HuH-7.5 (cell line): ENCODE measurements at regions not wholly inside any gene's neighbourhood (a gene's known extent, or its start where the extent isn't known, plus 50 kb on each side); places are given as distances from the start of the nearest gene placed in this dataset.

Experiments used
- DNase-seq: peaks from one replicate; pipeline ENCODE4 v3.0.0; 2011; ENCODE audit warnings: low spot score

DNA sequence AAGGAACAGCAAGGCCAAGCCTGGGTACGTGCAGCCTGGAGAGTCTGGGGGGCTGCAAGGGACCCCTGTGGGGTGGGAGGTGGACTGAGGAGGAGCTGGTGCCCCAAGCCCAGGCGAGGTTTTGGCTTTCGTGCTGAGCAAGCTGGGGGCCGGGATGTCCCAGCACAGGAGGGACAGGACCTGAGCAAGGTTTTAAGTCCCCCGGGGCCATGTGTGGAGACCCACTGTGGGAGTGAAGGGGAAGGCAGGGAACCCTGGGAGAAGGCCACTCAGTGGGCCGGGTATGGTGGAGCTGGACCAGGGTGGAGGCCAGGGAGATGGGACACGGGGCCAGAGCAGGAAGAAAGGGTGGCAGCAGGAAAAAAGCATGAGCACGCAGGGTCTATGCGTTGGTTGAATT, 419.2 kb upstream of the SULF2 start:
- no peak for DNase-seq

DNA sequence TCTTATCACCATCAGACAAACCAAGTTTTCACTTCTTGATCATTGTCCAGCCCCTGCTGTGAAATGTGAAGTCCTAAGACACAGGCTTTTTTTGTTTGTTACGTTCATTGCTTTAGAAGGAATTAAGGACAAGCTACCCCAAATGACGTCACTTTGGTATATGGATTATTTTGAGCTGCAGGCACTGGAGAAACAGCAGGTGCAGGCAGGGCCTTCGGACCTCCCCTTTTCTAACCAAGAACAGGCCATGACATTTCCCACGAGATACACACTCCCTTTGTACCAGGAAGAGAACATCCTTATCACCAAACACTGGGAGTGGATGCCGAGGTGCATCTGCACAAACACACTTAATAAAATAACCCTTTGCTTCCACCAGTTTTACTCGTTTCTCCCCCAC, 418.0 kb upstream of the SULF2 start:
- no peak for DNase-seq

DNA sequence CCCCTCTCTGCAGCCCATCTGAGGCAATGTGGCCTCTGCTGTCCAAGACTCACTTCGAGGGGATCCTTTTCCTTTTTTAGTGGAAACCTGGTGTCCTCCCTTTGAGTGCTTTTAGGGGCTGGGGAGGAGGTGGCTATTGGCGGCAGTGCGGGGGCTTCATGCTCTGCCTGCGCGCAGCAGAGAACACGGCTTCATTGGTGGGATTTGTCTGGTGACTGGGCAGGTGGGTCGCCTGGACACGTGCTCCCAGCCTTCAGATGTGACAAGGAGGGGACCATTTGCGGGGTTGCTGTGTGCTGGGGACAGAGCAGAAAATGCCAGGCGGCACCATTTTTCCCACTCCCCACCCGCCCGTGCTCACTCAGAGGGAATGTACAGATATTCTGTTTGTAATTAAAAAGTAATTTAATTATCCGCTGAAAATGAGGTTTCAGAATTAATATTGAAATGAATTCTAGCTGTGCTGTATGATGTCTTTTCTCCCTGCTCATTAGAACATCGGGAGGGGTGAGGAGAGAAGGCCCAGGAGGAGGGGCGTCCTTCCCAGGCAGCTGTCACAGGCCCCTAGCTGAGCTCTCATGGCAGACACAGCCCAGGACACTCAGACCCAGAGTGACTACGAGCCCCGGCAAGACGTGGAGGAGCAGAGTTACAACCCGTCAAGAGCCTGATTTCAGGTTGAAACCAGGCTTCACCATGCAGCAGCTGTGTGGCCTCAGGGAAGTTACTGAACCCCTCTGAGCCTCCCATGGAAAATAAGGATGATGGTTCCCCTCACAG, 417.2 kb upstream of the SULF2 start:
- DNase-seq: no peak

DNA sequence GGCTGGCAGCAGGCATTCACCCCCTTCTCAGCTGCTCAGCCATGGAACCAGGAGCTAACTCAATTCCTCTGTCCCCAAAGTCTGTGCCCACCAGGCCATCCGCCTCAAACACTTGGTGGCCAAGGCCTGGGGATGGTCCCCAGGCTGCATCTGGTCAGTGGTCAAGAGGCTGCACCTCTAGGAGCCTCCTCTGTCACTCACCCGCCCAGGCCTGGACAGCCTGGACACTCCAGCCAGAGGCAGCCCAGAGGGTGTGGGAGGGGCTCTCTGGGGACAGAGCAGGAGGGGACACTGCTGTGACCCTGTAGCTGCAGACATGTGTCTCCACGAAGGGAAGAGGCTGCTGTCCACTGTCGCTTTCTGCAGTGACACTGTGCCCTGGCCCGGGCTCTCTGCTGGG, 416.6 kb upstream of the SULF2 start:
- DNase-seq: no peak

DNA sequence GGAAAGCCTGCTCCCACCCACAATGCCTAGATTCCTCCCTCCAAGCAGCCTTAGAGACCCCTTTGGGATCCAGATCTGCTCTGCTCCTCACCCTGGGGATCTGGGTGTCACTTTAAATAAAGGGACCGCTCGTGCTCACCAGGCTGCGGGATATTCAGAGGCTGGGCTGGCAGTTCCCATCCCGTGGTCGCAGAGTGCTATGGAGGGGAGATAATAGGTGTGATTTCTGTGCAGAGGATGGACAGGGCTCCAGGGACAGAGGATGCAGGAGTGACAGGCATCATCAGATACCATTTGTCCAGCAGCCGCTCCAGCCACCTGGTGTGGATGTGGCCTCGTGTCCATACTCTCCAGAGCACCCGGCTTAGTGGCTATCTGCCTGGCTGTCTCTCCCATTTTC, 415.9 kb upstream of the SULF2 start:
- no peak for DNase-seq

DNA sequence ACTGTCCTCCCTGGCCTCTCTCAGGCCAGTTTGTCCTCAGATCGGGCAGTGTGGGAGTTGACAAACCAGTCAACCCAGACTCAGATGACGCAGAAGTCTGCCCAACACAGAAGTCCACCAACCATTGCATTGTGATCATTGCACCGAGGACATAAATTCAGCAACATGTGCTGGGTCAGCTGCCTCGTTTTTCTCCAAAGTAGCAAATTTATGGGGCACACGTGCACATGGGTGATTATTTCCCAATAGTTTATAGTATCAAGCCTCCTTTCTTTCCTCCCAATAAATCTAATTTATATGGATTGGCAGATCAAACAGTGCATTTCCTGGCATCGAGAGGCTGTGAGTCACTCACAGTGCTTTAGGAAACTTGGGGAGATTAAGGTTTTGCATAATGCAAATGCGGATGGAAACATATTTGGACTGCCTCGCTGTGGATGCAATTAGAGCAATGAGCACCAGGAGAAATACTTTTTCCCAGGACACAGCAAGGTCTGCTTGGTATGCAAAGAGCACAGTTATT, 413.7 kb upstream of the SULF2 start:
- no peak for DNase-seq

DNA sequence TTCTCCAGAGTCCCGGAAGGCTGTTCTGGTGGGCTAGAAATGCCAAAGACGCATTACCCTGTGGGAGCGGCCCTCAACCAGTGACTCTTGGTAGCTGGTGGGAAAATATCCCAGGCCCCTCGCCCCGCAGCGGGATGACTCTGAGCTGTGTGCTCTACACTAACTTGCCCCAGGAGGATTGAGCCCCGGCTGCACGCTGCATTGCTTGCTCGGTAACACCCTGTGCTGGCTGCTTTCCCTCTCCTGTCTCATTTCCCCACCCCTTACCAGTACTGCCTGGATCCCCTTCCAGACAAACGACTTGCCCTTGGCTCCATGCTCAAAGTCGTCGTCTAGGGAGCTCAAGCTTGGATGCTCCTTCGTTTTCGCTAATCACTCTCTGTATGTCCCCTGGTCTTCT, 411.8 kb upstream of the SULF2 start:
- no peak for DNase-seq

DNA sequence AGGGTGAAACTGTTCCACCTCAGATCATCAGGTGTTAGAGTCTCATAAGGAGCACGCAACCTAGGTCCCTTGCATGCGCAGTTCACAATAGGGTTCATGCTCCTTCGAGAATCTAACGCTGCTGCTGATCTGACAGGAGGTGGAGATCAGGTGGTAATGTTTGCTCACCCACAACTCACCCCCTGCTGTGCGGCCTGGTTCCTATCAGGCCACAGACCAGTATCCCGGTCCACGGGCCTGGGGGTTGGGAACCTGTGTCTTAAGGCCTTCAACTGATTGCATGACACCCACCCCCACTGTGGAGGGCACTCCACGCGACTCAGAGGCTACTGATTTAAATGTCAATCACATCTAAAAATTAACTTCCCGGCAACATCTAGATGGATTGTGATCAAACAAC, 411.2 kb upstream of the SULF2 start:
- DNase-seq: no peak

DNA sequence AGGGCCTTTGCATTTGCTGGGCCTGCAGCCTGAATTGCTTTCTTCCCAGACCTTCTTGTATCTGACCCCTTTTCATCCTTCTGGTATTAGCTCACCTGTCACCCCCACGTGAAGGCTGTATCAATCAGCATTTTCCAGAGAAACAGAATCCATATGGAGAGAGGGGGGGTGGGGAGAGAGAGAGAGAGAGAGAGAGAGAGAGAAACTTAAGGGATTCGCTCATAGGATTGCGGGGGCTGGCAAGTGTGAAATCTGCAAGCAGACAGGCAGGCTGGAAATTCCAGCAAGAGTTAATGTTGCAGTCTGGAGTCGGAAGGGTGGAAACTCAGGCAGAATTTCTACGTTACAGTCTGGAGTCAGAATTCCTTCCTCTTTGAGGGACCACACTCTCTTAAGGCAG, 410.7 kb upstream of the SULF2 start:
- no peak for DNase-seq

DNA sequence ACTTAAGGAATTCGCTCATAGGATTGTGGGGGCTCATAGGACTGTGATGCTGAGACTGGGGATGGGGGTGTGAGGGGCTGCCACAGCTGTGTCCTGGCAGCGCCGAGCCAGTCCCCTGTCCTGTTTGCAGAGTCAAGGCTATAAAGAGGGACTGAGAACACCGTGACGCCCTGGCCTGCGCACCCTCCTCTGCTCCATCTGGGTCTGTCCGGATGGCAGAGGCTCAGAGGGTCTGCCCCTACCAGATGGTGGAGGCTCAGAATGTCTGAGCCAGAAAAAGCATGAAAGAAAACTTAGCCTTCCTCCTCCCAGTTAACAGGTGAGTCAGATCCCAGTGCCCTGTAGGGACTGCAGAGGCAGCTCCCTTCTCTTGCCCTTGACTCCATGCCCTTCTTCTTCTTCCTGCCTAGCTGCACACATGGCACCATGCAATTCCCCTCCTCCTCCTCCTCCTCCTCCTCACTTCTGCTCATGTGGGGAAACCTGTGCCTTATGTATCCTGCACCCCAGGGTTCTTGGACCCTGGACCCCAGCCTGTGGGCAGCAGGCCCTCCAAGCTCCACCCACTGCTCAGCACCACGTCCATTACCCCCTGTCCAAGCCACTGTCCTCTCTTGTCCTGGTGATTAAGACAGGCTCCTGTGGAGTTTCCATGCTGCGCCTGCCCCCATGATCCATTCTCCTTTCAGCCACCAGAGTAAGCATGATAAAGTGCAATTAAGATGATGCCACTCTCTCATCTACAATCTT, 410.0 kb upstream of the SULF2 start:
- DNase-seq: no peak

DNA sequence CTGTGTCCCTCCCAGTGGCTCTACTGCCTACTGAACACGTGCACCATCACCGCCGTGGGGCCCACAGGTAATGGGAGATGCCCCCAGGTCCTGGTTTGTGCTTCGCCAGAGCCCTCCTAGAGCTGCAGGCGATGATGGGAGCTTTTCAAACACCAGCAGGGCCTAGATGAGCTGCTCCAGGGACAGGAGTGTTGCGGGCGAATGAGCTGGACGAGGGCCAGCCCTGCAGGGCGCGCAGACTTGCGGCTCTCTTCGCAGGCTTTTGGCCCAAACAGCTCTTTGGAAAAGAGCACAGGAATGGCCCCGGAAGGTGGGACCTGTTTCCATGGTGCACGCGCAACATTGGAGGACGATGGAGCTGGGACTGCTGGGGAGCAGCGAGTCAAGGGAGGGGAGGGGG, 409.3 kb upstream of the SULF2 start:
- no peak for DNase-seq

DNA sequence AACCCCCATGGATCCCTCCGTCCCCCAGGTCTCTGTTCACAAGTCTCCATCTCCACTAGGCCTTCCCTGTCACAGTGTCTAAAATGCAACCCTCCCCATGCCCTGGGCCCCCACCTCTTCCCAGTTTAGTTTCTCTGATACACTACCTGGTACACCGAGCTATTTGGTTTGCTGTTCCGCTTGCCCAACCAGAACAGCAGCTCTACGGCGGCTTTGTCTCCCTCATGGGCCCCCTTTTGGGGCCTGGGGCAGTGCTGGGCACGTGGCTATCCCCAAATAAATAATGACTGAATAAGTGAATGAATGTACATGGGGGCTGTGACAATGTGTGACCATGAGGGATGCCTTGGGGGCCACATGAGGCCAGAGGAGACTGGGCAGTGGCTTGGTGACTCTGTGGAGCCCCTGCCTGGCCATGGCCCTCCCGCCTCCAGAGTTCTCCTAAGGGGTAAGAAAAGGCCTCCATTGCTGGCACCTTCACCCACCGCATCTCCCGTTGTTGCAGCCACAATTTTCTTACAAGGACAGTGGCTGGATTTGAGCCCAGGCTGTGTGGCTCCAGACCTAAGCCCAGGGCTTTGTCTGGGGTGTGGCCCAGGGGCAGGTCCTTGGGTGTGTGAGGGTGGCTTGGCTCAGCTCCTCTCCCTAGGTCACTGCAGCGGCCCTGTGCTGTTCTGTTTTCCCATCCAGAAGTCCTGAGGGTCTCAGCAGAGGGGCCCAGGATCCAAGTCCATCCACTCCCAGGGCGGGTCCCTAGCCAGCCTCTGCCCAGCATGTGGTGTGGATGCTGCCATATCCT, 408.5 kb upstream of the SULF2 start:
- no peak for DNase-seq

DNA sequence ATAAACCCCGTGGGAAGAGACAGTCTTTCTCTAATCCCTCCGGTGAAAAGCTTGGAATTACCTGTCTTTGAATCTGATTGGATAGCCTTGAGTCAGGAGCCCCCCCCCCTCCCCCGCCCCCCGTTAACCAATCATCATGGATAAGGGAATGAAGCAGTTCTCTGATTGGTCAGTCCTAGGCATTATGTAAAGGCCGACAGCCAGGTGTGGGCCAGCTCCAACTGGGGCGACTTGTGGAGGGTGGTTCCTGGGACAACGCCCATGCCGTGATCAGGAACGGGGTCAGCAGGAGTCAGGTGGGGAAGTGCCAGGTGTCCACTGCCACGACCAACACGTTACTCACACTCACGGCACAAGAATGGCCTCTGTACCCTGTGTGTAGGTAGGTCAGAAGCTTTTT, 406.8 kb upstream of the SULF2 start:
- no peak for DNase-seq

DNA sequence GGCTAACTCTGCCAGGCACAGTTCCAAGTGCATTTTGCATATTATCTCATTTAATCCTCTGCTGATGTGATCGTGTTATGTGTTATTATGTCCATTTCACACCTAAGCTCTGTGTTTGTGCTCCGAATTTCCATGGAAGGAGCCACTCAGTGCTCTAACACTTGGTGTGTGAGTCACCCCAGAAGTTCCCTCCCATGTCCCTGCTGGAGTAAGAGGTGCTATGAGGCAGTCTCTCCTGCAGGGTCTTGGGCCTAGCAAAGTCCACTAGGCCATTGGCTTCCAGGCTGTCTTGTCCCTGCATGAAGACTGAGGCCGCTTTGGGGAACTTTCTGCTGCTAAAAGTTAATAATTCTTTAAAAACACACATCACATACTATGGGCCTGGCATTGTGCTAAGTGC, 405.9 kb upstream of the SULF2 start:
- no peak for DNase-seq

DNA sequence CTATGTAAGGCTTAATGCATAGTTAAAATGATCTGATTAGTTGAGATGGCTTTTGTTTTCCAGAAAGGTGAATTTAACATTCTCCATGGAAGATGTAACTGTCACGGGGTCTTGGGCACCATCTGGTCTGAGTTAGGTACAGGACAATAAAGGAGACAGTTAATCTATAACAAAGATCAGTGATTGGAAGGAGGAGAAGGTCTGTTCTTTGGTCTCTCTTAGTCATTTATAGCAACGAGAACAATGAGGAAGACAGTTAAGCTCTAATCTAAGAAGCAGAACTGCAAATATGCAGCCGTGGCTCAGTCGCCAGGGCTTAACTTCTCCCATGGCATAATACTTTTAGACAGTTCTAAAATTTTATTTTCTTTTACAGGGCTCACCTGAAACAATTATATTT, 405.5 kb upstream of the SULF2 start:
- DNase-seq: no peak

DNA sequence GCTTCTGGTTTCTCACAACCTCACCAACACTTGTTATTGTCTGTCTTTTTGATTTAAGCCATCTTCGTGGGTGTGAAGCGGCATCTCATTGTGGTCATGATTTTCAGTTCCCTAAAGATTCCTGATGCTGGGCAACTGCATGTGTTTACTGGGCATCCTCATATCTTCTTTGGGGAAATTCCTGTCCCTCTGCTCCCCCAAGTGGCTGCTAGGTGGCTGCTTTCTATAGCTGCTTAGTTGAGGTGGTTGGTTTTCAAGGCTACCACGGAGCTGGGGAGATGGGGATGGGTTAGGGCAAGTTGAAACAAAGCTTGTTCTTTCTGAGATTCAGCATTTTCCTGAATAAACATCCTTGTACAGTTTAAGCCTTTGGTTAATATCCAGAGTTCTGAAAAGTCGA, 403.9 kb upstream of the SULF2 start:
- DNase-seq: peak; percentile 83

DNA sequence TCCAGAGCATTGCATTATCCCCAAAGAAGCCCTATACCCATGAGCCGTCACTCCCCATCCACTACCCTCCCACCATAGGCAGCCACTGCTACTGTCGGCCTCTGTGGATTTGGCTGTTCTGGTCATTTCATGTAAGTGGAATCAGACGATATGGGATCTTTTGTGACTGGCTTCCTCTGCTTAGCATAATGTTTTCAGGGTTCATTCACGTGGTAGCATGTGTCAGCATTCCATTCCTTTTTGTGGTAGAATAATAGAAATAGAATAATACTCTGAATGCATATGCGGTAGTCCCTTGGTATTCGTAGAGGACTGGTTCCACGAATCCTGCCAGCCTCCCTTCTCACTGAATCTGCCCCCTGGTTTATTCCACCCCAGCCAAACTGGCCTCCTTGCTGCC, 402.6 kb upstream of the SULF2 start:
- DNase-seq: no peak

DNA sequence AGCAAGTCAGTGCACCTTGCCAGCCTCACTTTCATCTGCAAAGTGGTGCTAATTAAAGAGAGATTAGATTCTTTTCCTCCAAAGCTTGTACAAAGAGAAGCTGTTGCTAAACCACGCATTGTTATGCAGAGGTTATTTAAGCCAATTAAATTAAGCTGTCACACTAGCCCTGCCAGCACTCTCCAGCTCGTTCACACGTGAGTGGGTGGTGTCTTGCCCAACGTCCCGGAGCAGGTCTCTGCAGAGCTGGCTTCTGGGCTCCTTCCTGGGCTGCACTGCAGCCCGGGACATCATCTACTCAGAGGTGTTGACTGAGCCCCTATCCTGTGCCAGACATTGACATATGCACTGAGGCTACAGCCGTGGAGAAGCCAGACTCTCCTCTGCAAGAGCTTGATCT, 401.6 kb upstream of the SULF2 start:
- no peak for DNase-seq

DNA sequence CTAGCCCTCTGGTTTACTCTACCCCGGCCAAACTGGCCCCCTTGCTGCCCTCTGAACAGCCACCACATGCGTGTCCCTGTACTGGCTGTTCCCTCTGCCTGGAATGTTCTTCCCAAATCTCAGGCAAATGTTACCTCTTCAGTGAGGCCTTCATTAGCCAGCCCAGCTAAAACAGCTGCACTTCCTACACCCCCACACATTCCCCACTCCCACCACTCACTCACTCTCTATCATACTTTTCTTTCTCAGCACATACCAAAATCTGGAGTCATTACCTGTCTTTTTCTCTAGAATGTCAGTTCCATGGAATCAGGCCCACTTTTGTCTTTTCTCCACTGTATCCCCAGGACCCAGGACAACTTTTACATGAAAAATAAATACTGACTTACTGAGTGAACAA, 401.2 kb upstream of the SULF2 start:
- DNase-seq: no peak

DNA sequence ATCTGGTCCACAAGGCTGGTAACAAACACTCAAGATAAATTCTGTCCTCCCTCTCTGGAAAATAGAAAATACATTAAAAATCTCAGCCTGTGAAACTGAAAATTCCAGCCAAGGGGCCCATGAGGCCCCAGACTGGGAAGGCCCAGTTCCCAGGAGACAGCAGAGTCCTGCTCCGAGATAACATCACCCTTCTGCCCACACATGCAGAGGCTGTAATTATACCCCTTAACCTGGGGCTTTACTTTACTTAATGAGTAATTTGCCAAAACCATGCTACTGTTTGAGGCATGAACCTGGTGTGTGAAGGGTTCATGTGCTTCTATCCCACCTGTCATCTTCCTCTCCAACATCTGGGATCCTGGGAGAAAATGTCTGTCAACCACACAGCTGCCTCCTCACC, 398.9 kb upstream of the SULF2 start:
- DNase-seq: no peak

DNA sequence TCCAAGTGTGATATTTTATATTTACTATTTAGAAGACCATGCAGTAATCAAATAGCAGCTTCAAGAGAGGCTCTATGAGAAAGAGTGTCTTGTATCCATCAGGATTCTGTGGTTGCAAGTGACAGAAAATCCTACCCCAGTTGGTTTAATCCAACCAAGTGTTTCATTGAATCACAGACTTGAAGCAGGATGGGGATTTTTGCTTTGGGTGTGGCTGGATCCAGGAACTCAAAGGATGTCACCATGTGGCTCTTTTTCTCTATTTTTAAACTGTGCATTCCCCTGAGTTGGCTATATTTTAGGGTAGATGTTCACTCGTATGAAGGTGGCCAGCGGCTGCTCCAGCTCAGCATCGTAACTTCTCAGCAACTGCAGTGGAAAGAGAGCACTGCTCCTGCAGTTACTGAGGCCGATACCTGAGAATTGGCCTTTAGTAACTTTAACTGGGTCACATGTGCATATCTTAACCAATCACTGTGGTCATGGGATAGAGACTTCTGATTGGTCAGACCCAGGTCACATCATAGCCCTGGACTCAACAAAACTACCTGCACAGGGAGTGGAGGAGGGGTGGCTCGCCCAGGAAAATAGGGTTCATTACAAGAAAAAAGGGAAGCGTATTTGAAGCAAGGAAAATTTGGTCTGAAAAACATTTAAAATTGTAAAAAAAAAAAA, 396.1 kb upstream of the SULF2 start:
- no peak for DNase-seq

DNA sequence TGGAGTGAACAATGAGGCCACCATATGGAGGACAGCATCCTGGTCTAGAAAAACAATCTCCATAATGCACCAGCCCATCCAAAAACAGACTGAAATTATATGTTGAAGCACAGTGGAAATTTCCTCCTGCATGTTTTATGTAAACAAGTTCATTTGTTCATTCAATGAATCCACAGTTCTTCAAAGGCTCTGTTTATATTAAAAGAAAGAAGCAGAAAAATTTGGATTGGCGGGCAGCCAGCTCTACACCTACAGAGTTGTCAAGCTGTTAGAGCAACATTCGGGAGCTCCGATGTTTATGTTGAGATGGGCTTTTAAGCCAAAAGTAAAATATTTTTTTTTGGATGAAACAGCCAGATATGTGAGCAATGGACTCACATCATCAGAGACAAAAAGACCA, 395.3 kb upstream of the SULF2 start:
- no peak for DNase-seq
